ENCODE measurements at regions not wholly inside any gene's neighbourhood (a gene's known extent, or its start where the extent isn't known, plus 50 kb on each side); places are given as distances from the start of the nearest gene placed in this dataset.

DNA sequence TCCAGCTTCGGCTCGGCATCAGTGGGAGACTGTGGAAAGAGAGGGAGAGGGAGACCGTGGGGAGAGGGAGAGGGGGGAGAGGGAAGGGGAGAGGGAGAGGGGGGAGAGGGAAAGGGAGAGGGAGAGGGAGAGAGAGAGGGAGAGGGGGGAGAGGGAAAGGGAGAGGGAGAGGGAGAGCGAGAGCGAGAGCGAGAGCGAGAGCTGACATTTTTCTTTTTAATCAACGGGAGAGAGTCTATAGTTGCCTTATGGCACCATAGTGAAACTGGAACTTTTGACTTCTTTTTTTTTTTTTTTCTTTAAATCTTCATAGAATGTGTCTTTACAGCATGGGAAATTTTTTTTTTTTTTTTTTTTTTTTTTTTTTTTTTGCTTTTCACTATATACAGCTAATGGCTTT, 94.7 kb upstream of the NUDT6 start:
- no peak overlapping the region for H3K4me3 ChIP-seq (ENCODE audit: low read depth in 2 of 2, low read length in 1 of 2)
- peaks cover 20% of the 10 kb centered on the region for H3F3A ChIP-seq (replicated peaks; ENCODE audit: insufficient read depth)
- no peak for DNase-seq
- H3K9ac ChIP-seq: no peak overlapping the region
- peaks cover 6% of the 10 kb centered on the region; the same call in 1 of the 2 replicates for H3K79me2 ChIP-seq (ENCODE audit: insufficient read depth)
- peaks cover 3% of the 10 kb centered on the region; the same call in 1 of the 2 replicates for H4K20me1 ChIP-seq (ENCODE audit: insufficient read depth)
- TF ChIP-seq FOXM1 (IDR thresholded peaks at IDR 0.05; ENCODE audit: low read depth) (no peak), GABPA (IDR thresholded peaks at IDR 0.05; ENCODE audit: low read depth) (no peak), EZH2phosphoT487 (IDR thresholded peaks at IDR 0.05; ENCODE audit: borderline replicate concordance, low read depth) (no peak), TEAD4 (IDR thresholded peaks at IDR 0.05; ENCODE audit: borderline replicate concordance, insufficient read depth) (no peak), ELF1 (IDR thresholded peaks at IDR 0.05) (no peak), EP300 (IDR thresholded peaks at IDR 0.05; ENCODE audit: borderline replicate concordance in 1 of 2, low read depth in 1 of 2, low read length in 1 of 2) (no peak), RFX5 (IDR thresholded peaks at IDR 0.05; ENCODE audit: low read length) (no peak), NRF1 (IDR thresholded peaks at IDR 0.05; ENCODE audit: low read depth, low read length) (no peak), SIN3A (IDR thresholded peaks at IDR 0.05; ENCODE audit: borderline replicate concordance, low read depth, low read length) (no peak), RXRA (IDR thresholded peaks at IDR 0.05; ENCODE audit: borderline replicate concordance, low read depth) (no peak), FOSL2 (IDR thresholded peaks at IDR 0.05; ENCODE audit: borderline replicate concordance, low read depth) (no peak), NFIC (IDR thresholded peaks at IDR 0.05; ENCODE audit: borderline replicate concordance) (no peak), SMC3 (IDR thresholded peaks at IDR 0.05; ENCODE audit: low read depth, low read length) (no peak)
- TF ChIP-seq, protein P1, sequence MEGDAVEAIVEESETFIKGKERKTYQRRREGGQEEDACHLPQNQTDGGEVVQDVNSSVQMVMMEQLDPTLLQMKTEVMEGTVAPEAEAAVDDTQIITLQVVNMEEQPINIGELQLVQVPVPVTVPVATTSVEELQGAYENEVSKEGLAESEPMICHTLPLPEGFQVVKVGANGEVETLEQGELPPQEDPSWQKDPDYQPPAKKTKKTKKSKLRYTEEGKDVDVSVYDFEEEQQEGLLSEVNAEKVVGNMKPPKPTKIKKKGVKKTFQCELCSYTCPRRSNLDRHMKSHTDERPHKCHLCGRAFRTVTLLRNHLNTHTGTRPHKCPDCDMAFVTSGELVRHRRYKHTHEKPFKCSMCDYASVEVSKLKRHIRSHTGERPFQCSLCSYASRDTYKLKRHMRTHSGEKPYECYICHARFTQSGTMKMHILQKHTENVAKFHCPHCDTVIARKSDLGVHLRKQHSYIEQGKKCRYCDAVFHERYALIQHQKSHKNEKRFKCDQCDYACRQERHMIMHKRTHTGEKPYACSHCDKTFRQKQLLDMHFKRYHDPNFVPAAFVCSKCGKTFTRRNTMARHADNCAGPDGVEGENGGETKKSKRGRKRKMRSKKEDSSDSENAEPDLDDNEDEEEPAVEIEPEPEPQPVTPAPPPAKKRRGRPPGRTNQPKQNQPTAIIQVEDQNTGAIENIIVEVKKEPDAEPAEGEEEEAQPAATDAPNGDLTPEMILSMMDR (IDR thresholded peaks at IDR 0.05): no peak
- TF ChIP-seq, protein P2, sequence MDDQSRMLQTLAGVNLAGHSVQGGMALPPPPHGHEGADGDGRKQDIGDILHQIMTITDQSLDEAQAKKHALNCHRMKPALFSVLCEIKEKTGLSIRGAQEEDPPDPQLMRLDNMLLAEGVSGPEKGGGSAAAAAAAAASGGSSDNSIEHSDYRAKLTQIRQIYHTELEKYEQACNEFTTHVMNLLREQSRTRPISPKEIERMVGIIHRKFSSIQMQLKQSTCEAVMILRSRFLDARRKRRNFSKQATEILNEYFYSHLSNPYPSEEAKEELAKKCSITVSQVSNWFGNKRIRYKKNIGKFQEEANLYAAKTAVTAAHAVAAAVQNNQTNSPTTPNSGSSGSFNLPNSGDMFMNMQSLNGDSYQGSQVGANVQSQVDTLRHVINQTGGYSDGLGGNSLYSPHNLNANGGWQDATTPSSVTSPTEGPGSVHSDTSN (IDR thresholded peaks at IDR 0.05): no peak
- TF ChIP-seq, protein P3, sequence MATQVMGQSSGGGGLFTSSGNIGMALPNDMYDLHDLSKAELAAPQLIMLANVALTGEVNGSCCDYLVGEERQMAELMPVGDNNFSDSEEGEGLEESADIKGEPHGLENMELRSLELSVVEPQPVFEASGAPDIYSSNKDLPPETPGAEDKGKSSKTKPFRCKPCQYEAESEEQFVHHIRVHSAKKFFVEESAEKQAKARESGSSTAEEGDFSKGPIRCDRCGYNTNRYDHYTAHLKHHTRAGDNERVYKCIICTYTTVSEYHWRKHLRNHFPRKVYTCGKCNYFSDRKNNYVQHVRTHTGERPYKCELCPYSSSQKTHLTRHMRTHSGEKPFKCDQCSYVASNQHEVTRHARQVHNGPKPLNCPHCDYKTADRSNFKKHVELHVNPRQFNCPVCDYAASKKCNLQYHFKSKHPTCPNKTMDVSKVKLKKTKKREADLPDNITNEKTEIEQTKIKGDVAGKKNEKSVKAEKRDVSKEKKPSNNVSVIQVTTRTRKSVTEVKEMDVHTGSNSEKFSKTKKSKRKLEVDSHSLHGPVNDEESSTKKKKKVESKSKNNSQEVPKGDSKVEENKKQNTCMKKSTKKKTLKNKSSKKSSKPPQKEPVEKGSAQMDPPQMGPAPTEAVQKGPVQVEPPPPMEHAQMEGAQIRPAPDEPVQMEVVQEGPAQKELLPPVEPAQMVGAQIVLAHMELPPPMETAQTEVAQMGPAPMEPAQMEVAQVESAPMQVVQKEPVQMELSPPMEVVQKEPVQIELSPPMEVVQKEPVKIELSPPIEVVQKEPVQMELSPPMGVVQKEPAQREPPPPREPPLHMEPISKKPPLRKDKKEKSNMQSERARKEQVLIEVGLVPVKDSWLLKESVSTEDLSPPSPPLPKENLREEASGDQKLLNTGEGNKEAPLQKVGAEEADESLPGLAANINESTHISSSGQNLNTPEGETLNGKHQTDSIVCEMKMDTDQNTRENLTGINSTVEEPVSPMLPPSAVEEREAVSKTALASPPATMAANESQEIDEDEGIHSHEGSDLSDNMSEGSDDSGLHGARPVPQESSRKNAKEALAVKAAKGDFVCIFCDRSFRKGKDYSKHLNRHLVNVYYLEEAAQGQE (IDR thresholded peaks at IDR 0.05; ENCODE audit: low read depth, low read length): no peak
- TF ChIP-seq, protein P4, sequence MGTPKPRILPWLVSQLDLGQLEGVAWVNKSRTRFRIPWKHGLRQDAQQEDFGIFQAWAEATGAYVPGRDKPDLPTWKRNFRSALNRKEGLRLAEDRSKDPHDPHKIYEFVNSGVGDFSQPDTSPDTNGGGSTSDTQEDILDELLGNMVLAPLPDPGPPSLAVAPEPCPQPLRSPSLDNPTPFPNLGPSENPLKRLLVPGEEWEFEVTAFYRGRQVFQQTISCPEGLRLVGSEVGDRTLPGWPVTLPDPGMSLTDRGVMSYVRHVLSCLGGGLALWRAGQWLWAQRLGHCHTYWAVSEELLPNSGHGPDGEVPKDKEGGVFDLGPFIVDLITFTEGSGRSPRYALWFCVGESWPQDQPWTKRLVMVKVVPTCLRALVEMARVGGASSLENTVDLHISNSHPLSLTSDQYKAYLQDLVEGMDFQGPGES (IDR thresholded peaks at IDR 0.05; ENCODE audit: low read depth, low read length): no peak
- TF ChIP-seq, protein P5, sequence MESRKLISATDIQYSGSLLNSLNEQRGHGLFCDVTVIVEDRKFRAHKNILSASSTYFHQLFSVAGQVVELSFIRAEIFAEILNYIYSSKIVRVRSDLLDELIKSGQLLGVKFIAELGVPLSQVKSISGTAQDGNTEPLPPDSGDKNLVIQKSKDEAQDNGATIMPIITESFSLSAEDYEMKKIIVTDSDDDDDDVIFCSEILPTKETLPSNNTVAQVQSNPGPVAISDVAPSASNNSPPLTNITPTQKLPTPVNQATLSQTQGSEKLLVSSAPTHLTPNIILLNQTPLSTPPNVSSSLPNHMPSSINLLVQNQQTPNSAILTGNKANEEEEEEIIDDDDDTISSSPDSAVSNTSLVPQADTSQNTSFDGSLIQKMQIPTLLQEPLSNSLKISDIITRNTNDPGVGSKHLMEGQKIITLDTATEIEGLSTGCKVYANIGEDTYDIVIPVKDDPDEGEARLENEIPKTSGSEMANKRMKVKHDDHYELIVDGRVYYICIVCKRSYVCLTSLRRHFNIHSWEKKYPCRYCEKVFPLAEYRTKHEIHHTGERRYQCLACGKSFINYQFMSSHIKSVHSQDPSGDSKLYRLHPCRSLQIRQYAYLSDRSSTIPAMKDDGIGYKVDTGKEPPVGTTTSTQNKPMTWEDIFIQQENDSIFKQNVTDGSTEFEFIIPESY (IDR thresholded peaks at IDR 0.05; ENCODE audit: borderline replicate concordance, low read depth): no peak
- TF ChIP-seq, protein P6, sequence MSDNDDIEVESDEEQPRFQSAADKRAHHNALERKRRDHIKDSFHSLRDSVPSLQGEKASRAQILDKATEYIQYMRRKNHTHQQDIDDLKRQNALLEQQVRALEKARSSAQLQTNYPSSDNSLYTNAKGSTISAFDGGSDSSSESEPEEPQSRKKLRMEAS (IDR thresholded peaks at IDR 0.05; ENCODE audit: low read depth): no peak
- no peak overlapping the region for H3K4me2 ChIP-seq
- POLR2A ChIA-PET: no interaction called here
- H3K36me3 ChIP-seq (replicated peaks in 1 of 2; ENCODE audit: control insufficient read depth in 1 of 2, insufficient read depth in 2 of 2, low read length in 1 of 2): peaks cover 0 to 14% of the 10 kb centered on the region in 2 experiments
- no peak overlapping the region for H2AFZ ChIP-seq (ENCODE audit: low read depth)
- H3K27ac ChIP-seq (ENCODE audit: low read depth in 2 of 2, low read length in 1 of 2): peak overlapping the region in 1 of 2 experiments; percentile 74; a peak in 2 of 4 replicates
- 93% methylated on average over 8 of the region's 8 CpGs for WGBS (ENCODE audit: low lambda C conversion rate)
- H3K9me2 ChIP-seq: no peaks in the 10 kb centered on the region
- CTCF ChIA-PET: no interaction called here
- no peaks in the 10 kb centered on the region for H3K27me3 ChIP-seq (ENCODE audit: insufficient read depth)
- H3K4me1 ChIP-seq (ENCODE audit: control insufficient read depth in 1 of 2, insufficient read depth in 2 of 2, low read depth in 1 of 2, low read length in 1 of 2): peaks cover 0 to 17% of the 10 kb centered on the region in 2 experiments; a peak in 2 of 4 replicates
- H3K9me3 ChIP-seq: no peaks in the 10 kb centered on the region

Data from SK-N-SH (cell line).